OCI-LY3 (cell line): ENCODE measurements at regions not wholly inside any gene's neighbourhood (a gene's known extent, or its start where the extent isn't known, plus 50 kb on each side); places are given as distances from the start of the nearest gene placed in this dataset.

Experiments
- CTCF ChIP-seq: fragments of 200-600, 300-600 bp; sonication (generic); IDR thresholded peaks from 2 replicates; pipeline ENCODE4 v1.5.1; 2014; ENCODE audit warnings: antibody characterized with exemption, low read length, low read depth
- EZH2phosphoT487 ChIP-seq: fragments of 200-600 bp; shearing (Covaris generic); IDR thresholded peaks from 2 replicates; pipeline ENCODE4 v1.6.1; 2018; ENCODE audit warnings: antibody characterized with exemption, mixed run types, low read depth

- TF ChIP-seq CTCF = no peak
- no peak for TF ChIP-seq EZH2phosphoT487
Measured at GRCh38 chr4:15373363-15373762, 54.5 kb upstream of the C1QTNF7 start.
